Epithelial cell of prostate (primary cell): ENCODE measurements at regions not wholly inside any gene's neighbourhood (a gene's known extent, or its start where the extent isn't known, plus 50 kb on each side); places are given as distances from the start of the nearest gene placed in this dataset.

Source experiments
- DNase-seq: peaks from one replicate; pipeline ENCODE4 v3.0.0-alpha.2; 2011; ENCODE audit warnings: low read depth, low spot score
- H3K27ac ChIP-seq: fragments of 450-650 bp; 2 replicates; pipeline ENCODE4 v1.5.1; 2017; ENCODE audit warnings: mild to moderate bottlenecking

DNA sequence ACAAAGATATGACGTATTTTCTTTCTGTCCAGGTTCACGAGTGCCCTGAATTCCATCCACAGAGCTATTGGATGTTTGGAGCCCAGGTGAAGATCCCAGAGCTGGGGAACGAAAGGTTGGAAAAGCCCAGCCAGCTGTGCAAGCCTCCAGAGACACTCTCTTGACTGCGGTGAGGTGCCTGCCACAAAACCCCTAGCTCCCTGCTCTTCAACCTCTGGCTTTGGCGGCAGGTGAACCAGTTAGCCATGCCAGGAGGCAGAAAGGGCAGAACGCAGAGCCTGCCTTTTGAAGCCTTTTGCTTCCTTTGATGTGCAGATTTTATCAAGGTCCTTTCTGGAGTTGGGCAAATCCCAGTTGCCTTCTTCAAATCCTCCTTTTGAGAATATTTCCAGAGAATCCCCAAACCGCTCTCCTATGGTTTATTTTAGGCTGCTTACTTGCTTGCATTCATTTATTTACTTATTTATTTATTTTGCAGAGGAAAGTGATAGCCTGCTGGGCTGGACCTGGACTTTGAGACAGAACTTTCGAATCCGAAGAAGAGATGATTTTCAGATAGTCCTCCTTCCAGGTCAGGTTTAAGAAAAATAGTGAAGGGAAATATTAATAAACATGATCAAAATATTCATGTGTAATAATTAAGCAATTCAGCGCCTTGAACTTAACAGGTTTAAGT is 411.2 kb upstream of the TBX3 start:
- DNase-seq, result no peak
- no peak overlapping the region for H3K27ac ChIP-seq

DNA sequence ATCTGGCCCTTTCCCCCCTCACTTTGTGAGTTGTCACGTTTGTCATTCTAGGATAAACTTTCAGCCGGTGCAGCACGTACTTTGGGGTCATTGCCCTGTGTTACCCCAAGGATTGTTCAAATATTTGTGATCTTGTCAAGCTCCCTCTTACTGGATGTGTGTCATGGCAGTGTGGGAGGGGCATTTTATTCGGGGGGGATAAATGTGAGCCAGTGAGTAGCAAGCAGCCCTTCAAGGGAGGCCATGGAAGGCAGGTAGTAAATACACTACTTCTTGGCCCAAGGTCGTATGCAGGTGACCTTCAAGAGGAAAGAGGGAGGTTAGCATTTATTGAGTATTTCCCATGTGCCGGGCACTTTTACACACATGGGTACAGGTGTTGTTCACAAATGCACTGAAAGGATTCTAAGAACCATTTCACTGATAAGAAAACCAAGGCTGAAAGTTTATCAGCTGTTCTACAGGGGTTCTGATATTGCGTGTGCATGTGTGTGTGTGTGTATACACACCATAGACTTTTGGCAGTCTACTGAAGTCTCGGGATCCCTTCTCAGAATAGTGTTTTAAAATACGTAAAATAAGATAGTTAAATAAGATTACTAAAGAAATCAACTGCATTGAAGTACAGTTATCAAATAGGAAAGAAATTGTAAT is 410.3 kb upstream of the TBX3 start:
- no peak overlapping the region for H3K27ac ChIP-seq
- no peak for DNase-seq

DNA sequence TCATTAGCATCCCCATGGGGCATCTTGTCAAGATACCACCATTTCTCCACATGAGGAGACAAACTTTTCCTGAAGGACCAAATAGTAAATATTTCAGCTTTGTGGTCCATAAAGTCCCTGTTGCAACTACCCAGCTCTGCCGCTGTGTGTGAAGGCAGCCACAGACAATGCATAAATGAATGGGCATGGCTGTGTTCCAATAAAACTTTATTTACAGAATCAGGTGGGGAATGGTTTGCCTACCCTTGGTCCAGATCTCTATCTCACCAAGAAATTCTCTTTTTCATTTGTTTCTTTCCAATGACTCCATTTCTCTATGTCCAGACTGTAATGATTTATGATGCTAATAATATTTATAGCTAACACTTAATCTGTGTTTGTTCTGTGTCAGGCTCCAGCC is 409.3 kb upstream of the TBX3 start:
- no peak for DNase-seq
- H3K27ac ChIP-seq, result no peak overlapping the region

DNA sequence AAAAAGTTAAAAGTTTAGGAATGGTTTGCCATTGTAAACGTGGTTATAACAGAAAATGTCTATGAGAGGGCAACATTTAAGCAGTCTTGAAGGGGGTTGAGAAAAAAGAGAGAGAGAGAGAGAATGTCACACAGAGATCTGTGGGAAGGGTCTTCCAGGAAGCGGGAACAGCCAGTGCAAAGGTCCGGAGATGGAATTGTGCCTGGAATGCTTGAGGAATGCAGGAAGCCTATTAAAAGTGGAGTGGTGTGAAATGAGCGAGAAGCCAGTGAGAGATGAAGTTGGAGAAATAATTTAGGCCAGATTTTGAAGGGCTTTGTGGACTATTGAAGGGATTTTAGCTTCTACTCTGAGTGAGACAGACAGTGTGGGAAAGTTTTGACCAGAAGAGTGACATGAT is 406.8 kb upstream of the TBX3 start:
- H3K27ac ChIP-seq, result no peak overlapping the region
- no peak for DNase-seq

DNA sequence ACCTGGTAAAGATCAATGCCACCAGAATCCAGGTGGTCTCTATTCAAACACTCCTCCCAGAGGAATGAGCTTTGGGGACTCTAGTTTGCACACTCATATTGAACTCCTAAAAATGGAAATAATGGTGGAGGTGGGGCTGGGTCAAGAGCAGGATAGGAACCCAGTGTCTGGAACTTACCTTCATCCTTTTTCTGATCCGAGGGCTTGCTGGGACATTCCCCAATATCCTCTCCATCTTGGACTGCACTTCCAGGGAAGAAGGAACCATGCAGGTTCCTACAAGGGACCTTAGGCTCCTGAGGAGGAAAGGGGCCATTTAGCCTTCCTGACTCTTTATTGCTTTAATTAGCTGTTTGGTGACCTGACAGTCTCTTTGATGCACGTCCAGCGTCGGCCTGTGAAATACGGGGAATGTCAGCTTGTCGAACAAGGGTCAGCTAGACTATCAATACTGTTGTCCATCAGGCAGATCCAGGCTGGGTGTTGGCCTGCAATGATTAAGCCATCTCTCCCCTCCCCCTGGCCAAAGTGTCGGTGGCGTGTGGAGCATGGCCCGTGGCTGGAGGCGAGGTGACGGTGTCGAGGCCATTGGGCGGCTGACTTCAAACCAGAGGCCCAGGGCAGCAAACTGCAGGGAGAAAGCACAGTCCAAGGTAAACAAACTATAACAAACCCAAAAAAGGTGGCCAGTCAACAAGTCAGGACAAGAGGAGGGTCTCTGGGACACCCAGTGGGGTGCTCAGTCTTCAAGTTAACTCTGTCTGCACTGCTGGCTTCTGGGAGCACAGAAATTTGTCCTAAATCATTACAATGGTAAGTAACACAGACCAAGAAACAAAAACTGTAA is 405.2 kb upstream of the TBX3 start:
- H3K27ac ChIP-seq, result no peak overlapping the region
- no peak for DNase-seq

DNA sequence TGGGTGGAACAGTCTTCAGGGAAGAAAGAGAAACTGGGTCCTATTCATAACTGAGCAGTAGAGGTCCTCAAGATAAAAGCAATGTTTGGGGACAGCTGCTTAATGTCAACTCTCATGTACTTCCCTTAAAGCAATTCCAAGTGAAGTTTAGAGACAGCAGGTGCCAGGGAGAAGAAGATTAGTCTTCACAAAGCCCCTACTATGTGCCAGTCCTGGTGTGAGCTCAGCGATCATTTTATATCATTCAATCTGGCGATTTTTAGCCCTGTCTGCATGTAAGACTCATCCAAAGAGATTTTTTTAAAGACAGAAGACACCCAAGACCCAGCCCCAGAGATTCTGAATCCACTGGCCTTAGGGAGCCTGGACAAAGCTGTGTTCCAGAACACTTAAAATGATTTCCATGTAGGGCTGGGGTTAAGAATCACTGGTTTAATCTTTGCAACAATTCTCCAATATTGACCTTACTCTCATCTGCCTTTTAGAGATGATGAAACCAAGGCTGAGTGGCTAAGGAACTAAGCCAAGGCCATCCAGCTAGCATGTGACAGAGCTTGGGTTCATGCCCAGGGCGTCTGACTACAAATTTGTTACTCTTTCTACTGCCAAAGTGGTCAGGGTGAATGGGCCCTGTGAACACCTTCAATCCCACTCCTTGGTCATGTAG is 404.5 kb upstream of the TBX3 start:
- H3K27ac ChIP-seq, result no peak overlapping the region
- no peak for DNase-seq

DNA sequence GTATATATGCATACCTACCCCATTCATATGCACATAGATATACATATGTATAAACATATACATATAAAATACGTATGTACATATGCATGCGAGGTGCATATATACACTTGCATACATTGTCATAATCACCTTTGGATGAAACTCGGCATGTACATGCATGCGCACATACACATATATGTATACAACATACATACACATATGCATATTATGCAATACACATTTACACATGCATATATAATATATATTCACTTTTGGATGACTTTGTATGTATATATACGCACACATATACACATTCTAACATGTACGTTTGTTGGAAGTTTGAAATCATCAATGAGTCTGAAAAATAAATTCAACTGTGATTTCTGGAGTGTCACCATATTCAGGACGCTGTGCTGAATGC is 401.6 kb upstream of the TBX3 start:
- H3K27ac ChIP-seq, result no peak overlapping the region
- DNase-seq, result no peak

DNA sequence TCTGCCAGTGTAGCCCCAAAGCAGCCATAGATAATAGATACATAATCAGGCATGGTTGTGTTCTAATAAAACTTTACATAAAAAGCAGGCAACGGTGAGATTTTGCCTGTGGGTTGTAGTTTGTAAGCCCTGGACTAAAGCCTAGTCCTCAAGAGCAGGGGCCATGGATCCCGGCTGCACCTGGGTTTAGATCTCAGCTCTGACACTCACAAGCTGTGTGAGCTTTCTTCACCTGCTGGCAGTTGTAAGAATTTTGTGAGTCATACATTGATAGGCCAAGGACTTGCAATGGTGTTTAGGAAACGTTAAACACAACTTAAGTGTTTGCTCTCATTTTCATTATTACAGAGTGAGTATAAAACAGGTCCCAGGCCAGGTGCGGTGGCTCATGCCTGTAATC is 395.8 kb upstream of the TBX3 start:
- no peak for DNase-seq
- no peak overlapping the region for H3K27ac ChIP-seq

DNA sequence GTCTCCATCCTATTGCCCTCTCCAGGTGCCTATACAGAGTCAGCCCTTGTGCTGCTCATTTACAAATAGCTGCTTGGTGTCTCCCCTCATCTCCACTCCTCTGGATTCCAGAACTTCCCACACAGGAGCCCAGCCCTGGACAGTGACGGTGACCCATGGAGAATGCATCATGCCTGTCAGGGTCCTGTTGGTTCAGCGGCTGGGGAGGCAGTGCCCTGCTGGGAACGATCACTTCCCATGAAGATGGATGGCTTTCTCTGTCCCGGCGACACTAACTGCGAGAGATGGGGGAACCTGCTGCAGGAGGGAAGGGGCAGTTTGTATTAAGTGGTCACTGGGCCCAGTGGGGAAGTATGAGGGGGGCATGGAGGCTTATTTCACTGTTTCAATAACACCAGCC is 395.0 kb upstream of the TBX3 start:
- H3K27ac ChIP-seq, result no peak overlapping the region
- no peak for DNase-seq

DNA sequence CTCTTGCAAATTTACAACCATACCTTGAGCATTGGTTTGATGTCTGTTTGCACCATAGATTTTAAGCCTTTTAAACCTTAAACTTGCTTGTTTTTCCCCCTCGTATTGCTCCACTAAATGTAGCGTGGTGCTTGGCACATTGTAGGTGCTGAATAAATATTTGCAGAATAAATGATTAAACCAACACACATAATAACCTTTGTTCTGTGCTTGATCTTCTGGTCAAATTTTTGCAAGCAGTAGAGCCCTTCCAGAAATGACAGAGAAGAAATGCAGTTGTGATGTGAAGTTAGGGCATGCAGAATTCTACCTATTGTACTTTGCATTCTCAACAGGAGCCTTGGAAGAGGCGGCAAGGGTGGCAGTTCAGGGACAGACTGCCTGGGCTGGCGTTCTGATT is 394.4 kb upstream of the TBX3 start:
- no peak for DNase-seq
- no peak overlapping the region for H3K27ac ChIP-seq

DNA sequence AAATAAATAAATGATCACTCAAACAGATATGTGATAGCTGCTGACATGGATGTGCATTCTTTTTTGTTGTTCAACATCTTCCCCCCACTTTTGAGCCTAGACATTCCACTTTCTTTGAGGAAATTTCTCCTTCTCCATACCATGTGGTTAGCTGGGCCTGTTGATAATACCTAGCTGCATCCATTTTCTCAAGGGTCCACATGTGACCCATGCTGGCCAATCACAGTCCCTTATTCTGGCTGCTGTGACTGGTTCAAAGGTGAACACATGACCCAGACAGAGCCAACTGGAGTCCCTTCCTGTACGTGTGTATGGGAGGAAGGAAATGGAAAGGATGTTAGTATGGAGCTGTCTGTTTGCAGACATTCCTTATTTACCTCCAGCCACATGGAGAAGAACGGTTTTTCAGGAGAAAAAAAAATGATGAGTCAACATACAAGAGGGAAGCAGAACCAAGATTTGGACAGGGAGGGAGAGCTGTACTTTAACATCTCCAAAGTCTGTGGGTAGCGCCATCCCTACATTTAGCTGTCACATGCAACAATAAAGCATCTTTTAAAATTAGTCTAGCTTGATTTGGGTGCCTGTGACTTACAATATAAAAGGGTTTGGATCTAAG is 391.7 kb upstream of the TBX3 start:
- H3K27ac ChIP-seq, result no peak overlapping the region
- DNase-seq, result no peak

DNA sequence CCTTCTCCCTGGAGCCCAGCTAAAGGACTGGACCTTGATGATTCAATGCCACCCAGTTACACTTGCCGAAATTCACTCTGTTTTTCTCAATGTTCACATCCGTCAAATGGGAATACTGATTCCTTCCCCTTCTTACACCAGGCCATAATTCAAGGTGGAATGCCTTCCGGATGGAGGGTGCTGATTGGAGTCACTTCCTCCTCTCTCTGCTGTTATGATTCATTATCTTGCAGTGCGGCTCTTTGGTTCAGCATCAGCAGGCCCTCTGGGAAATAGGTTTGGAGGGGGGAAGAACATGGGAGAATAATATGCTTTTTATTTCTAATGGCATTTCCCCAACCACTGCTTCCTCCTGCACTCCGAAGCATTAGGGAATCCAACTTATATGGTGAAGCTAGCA is 390.6 kb upstream of the TBX3 start:
- DNase-seq, result no peak

DNA sequence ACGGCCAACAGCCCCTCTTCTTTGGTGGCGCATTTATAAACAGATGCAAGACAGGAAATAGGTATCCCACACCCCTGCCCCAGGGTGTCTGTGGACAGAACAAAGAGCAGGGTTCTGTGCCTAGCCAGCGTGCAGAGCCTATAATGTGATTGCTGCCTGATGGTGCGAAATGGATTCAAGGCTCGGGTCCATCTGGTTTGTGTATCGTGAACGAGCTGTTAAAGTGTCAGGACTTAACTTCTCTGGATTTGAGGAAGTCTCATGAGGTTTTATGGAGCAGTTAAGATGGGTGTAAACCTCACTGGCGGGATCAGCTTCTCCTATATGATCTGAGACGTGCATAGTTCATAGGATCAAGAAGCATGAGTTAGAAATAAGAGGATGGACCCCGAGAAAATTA is 388.7 kb upstream of the TBX3 start:
- H3K27ac ChIP-seq, result no peak overlapping the region
- no peak for DNase-seq

More for the DNA sequence above, 390.6 kb upstream of the TBX3 start:
- H3K27ac ChIP-seq, result no peak overlapping the region

DNA sequence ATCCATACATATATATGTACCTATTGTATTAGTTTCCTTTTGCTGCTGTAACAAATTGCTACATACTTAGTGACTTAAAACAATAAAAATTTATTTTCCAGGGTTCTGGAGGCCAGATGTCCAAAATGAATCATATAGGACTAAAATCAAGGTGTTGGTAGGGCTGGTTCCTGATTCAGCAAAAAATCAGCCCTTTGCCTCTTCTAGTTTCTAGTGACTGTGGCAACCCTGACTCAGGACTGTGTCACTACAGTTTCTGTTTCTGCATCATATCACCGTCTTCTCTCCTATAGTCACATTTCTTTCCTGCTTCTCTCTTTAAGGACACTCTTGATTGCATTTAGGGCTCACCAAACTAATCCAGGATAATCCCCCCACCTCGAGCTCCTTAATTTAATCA is 386.3 kb upstream of the TBX3 start:
- peak overlapping the region; percentile 34 for H3K27ac ChIP-seq
- DNase-seq, result peak; percentile 69

DNA sequence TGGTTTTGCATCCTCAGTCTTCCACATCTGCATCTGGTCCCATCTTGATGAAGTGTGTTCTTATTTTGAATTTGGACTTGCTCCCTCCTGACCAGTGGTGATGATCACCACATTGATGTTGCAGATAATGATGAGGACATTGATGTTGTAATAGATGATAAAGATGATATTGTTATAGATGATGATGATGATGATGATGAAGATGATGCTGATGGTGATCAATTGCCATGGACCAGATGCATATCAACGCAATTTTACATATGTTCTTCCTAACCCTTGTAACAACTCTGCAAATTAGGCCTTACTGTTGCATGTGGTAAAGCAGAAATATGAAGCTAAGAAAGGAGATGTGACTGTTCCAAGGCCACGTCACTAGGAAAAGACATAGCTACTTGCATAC is 380.3 kb upstream of the TBX3 start:
- H3K27ac ChIP-seq, result no peak overlapping the region
- DNase-seq, result no peak

DNA sequence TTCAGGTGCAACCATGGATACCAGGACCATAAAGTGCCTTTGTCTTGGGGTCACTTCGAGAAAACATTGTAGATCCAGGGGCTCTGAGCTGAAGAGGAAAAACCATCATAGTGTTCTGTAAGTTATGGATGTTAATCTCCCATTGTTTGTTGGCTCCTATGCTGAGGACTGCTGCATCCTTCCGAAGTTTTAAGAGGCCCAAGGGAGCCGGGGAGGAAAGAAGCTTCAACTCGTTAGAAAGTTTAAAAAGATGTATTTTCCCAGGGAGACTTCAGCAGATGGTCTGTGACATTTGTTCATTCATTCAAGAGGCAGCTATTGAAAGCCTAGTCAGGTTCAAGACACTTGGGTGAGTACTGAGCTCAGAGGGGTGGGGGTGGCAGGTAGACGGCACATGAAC is 378.8 kb upstream of the TBX3 start:
- no peak overlapping the region for H3K27ac ChIP-seq
- DNase-seq, result no peak

DNA sequence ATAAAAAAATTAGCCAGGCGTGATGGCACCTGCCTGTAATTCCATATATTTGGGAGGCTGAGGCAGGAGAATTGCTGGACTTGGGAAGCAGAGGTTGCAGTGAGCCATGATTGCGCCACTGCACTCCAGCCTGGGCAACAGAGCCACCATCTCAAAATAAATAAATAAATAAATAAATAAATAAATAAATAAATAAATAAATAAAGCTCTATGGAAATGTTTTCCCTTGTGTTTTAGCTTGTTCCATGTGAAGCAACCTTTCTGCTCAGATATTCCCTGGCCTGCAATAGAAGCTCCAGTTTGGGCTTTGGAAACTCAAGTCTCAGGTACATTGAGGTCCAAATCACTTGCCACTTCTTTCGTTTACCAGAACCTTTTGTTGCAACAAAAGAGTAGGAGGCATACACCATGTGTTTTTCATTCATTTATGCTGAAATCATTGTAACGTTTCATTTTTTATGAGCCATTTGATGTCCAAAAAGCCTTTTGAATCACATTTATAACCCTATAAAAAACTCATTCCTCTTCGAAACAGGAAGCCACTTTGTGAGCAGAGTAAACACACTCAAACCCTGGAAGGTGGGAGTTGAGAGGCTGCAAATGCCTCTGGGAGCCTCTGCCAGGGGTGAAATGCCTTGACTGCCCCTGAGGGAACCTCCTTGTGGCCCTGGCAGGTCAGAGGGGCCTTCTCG is 376.6 kb upstream of the TBX3 start:
- no peak for DNase-seq
- H3K27ac ChIP-seq, result no peak overlapping the region

DNA sequence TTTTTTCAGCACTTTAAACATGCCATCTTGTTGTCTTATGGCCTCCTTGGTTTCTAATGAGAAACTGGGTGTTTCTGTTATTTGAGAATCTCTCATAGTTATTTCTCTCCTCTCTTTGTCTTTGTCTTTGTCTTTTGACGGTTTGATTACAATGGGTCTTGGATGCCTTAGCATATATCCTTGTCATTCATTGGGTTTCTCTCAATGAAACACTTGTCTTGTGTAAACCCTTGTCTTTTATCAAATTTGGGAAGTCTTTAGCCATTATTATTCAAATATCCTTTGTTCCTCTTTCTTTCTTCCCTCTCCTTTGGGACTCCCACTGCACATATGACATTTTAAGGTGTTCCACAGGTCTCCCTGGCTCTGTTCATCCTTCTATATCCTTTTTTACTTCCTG is 373.5 kb upstream of the TBX3 start:
- no peak for DNase-seq
- no peak overlapping the region for H3K27ac ChIP-seq

DNA sequence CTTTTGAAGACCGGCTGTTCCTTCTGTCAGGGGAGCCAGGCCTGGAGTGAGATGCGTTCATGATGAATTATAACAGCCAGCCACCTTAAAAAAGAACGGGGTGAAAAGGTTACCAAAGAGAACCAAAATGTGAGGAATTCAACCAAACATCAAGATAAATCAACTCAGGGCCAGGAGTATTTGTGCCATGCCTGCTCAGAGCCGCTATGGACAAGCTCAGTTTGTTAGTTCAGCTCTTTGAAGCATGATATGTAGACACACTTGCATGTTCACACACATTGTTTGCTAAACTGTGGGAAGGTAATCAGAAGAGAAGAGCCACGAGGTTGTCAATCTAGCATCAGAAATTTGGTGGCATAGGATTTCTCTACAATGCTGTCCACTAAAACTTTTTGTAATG is 367.4 kb upstream of the TBX3 start:
- H3K27ac ChIP-seq, result no peak overlapping the region
- no peak for DNase-seq

DNA sequence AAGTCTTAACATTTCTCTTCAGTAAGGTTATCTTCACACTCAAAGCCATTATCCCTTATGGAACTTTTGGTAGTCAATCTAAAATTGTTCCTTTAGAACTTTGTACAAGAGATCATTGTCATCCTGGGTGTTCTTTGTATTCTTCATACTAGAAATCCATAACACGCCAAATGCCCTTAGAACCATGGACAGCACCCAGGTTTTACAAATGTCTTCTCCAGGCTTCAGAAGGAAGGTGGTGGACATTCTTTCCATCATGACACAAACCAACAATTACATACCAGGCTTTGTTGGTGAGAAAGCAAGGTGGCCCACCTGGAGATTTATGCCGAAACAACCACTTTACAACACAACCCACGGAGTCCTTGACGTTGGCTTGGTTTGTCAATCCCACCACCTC is 365.6 kb upstream of the TBX3 start:
- no peak overlapping the region for H3K27ac ChIP-seq
- no peak for DNase-seq
